SK-N-MC (cell line): ENCODE measurements at regions not wholly inside any gene's neighbourhood (a gene's known extent, or its start where the extent isn't known, plus 50 kb on each side); places are given as distances from the start of the nearest gene placed in this dataset.

Experiments
- EZH2 ChIP-seq: fragments of 200-600 bp; sonication (generic); IDR thresholded peaks from one replicate; pipeline ENCODE4 v1.6.1; 2017; ENCODE audit warnings: antibody characterized with exemption
- POLR2AphosphoS5 ChIP-seq: IDR thresholded peaks from 2 replicates; pipeline ENCODE4 v1.6.1; 2012; ENCODE audit warnings: mild to moderate bottlenecking, low read depth, low read length, borderline replicate concordance

DNA sequence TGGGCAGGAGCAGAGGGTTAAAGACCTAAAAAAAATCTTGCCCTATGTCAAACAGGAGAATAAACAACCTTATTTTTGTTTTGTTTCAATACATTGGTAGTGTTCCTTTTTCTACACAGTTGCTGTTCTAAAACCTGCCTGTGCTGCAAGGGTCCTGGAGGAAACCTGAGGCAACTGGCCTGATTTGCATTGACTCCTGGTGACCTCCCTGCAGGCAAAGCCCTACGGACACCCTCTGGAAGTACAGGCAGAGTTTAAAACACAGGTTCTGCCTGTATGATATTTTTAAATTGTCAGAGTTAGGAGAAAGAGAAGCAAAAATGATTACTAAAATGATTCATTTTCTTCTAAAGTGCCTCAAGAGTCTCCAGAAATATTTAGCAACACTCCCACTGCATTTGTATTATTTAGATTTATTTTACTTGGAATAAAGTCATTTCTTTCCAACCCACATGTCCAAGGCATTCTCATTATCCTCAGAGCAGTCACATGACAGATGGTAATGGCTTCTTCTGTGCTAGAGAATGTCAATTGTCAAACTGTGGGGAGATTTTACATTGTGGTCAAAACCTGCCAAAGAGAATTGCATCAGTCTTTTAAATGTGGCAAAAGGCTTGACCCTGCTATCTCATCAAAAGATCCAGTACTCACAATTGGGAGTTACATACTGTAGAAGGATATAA is 559.6 kb downstream of the CETN3 start:
- TF ChIP-seq EZH2 = no peak
- TF ChIP-seq POLR2AphosphoS5 = no peak
